Dendritic cell treated with granulocyte-macrophage colony-stimulating factor and Interleukin-4, amounts not matched to agents 40 ng/mL and 50 ng/mL, for 4 days (primary cell): ENCODE measurements at regions not wholly inside any gene's neighbourhood (a gene's known extent, or its start where the extent isn't known, plus 50 kb on each side); places are given as distances from the start of the nearest gene placed in this dataset.

ENCODE experiments used
- H3K27ac Mint-ChIP-seq: one replicate; pipeline ENCODE4 v1.8.0; 2022; ENCODE audit warnings: mild to moderate bottlenecking, mixed read lengths
- H3K27me3 Mint-ChIP-seq: one replicate; pipeline ENCODE4 v1.8.0; 2022; ENCODE audit warnings: mild to moderate bottlenecking, mixed read lengths
- H3K36me3 Mint-ChIP-seq: one replicate; pipeline ENCODE4 v1.8.0; 2022; ENCODE audit warnings: low read depth, mixed read lengths
- H3K4me1 Mint-ChIP-seq: one replicate; pipeline ENCODE4 v1.8.0; 2022; ENCODE audit warnings: low read depth, mixed read lengths
- H3K4me3 Mint-ChIP-seq: one replicate; pipeline ENCODE4 v1.8.0; 2022; ENCODE audit warnings: mild to moderate bottlenecking, moderate library complexity, mixed read lengths
- H3K9me3 Mint-ChIP-seq: one replicate; pipeline ENCODE4 v1.8.0; 2022; ENCODE audit warnings: mixed read lengths
- intact Hi-C: fragments of 100-400 bp; cut with micrococcal nuclease; formaldehyde crosslinking; loops from one replicate; pipeline ENCODE4 v1.15.0; 2022

DNA sequence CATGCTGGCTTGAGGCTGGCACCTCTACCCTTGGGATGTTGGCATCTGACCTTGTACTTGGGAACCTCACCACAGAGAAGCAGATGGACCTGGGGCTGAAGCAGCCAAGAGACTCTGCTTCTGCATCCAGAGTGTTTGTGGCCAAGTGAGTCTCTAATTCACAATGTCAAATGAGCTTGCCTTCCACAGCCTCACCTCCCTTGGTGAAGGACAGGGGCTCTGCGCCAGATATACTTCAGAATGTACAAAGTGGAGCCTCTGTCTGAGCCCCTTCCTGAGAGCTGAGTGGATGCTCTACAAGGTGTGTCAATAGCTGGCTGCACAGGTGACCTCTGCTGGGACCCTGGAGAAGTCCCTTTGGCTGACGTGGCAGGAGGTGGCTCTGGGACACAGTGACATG is 508.9 kb downstream of the CDH26 start:
- no peak overlapping the region for H3K4me3 Mint-ChIP-seq
- H3K9me3 Mint-ChIP-seq: no peaks in the 10 kb centered on the region
- no peak overlapping the region for H3K27ac Mint-ChIP-seq
- no peaks in the 10 kb centered on the region for H3K4me1 Mint-ChIP-seq
- intact Hi-C loops: no loop called here
- H3K27me3 Mint-ChIP-seq: peaks cover 5% of the 10 kb centered on the region
- no peaks in the 10 kb centered on the region for H3K36me3 Mint-ChIP-seq

- no peaks in the 10 kb centered on the region for H3K4me1 Mint-ChIP-seq
- peaks cover 5% of the 10 kb centered on the region for H3K27me3 Mint-ChIP-seq
- H3K9me3 Mint-ChIP-seq: no peaks in the 10 kb centered on the region
- no peak overlapping the region for H3K4me3 Mint-ChIP-seq
- intact Hi-C loops: no loop called here
- H3K27ac Mint-ChIP-seq: no peak overlapping the region
- H3K36me3 Mint-ChIP-seq: no peaks in the 10 kb centered on the region
These were observed 509.5 kb downstream of the CDH26 start for GRCh38 chr20:60467771-60468170.

GRCh38 chr20:60469829-60470228 is 511.6 kb downstream of the CDH26 start:
- intact Hi-C loops: no loop called here
- Mint-ChIP-seq H3K4me1 (no peaks in the 10 kb centered on the region), H3K36me3 (no peaks in the 10 kb centered on the region), H3K27me3 (peaks cover 1% of the 10 kb centered on the region), H3K27ac (no peak overlapping the region), H3K4me3 (no peak overlapping the region), H3K9me3 (no peaks in the 10 kb centered on the region)

DNA sequence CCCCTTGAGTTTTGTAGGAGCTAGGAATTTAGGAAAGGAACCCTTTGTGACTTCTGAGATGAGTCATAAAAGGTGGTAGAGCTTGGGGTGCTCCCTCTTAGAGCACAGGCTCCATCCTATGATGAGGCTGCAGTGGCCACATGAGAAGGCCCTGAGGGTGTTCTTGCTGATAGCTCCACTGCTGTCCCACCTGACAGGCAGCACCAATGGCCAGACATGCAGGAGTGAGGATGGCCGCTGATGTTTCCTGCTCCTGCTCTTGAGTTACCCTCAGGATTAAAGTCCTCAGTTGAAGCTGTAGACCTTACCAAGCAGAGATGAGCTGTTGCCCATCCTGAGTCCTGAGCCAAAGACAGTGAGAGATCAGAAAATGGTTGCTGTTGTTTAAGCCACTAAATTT is 512.1 kb downstream of the CDH26 start:
- no peak overlapping the region for H3K27ac Mint-ChIP-seq
- H3K4me1 Mint-ChIP-seq: no peaks in the 10 kb centered on the region
- no peak overlapping the region for H3K4me3 Mint-ChIP-seq
- no peaks in the 10 kb centered on the region for H3K9me3 Mint-ChIP-seq
- H3K27me3 Mint-ChIP-seq: peaks cover 1% of the 10 kb centered on the region
- intact Hi-C loops: no loop called here
- H3K36me3 Mint-ChIP-seq: no peaks in the 10 kb centered on the region

DNA sequence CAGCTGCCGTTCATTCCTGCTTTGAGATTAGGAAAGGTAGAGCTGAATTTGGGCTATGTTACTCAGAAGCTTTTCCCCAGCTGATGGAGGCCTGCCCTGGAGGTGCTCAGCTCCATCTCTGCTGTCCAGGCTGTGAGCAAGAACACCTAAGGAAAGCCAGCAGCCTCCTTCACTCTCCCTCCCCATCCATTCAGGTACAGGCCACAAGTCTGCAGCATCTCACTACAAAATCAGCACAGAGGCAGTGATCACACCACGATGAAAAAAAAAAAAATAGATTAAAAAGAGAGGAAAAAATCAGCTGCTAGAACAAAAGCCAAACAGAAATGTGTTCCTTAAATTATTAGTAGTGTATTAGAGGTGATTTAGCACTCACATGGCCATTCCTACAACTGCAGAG is 515.0 kb downstream of the CDH26 start:
- Mint-ChIP-seq H3K9me3 (no peaks in the 10 kb centered on the region), H3K27me3 (peaks cover 8% of the 10 kb centered on the region), H3K27ac (no peak overlapping the region), H3K4me1 (no peaks in the 10 kb centered on the region), H3K36me3 (no peaks in the 10 kb centered on the region), H3K4me3 (no peak overlapping the region)
- intact Hi-C loops: no loop called here

DNA sequence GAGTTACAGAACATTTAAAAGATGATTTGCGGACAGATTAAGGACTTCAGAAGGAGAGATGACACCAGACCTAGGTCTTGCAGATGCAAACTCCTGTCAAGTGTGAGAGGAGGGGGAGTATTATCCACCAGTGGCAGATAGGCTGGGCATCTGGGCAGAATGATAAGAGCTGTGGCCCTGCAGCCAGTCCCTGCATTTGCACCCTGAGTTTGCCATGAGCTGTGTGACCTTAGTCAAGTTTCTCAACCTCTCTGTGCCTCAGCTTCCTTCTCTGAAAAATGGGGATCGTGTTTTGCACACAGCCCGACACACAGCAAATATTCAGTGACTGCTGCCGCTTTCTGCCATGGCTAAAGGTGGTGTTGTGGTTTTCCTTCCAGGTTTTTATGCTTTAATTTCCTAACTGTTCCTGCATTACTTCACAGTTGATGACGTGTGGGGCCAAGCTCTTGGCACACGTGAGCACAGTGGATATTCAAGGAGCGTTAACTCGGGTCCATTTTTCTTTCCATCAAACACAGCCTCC is 516.2 kb downstream of the CDH26 start:
- peaks cover 9% of the 10 kb centered on the region for H3K27me3 Mint-ChIP-seq
- H3K9me3 Mint-ChIP-seq: no peaks in the 10 kb centered on the region
- intact Hi-C loops: no loop called here
- no peaks in the 10 kb centered on the region for H3K4me1 Mint-ChIP-seq
- H3K36me3 Mint-ChIP-seq: no peaks in the 10 kb centered on the region
- no peak overlapping the region for H3K4me3 Mint-ChIP-seq
- no peak overlapping the region for H3K27ac Mint-ChIP-seq

GRCh38 chr20:60476045-60476444 is 517.8 kb downstream of the CDH26 start:
- Mint-ChIP-seq H3K27me3 (peaks cover 13% of the 10 kb centered on the region), H3K4me1 (no peaks in the 10 kb centered on the region), H3K27ac (no peak overlapping the region), H3K9me3 (no peaks in the 10 kb centered on the region), H3K36me3 (no peaks in the 10 kb centered on the region), H3K4me3 (no peak overlapping the region)
- intact Hi-C loops: no loop called here

GRCh38 chr20:60477958-60478357 is 519.7 kb downstream of the CDH26 start:
- Mint-ChIP-seq H3K36me3 (no peaks in the 10 kb centered on the region), H3K4me1 (no peaks in the 10 kb centered on the region), H3K27me3 (peaks cover 13% of the 10 kb centered on the region), H3K4me3 (no peak overlapping the region), H3K9me3 (no peaks in the 10 kb centered on the region), H3K27ac (no peak overlapping the region)
- intact Hi-C loops: no loop called here

- Mint-ChIP-seq H3K4me1 (no peaks in the 10 kb centered on the region), H3K9me3 (no peaks in the 10 kb centered on the region), H3K27ac (no peak overlapping the region)
These were observed 520.3 kb downstream of the CDH26 start for GRCh38 chr20:60478533-60478932.

GRCh38 chr20:60480950-60481742 is 522.9 kb downstream of the CDH26 start:
- Mint-ChIP-seq H3K36me3 (no peaks in the 10 kb centered on the region), H3K4me3 (no peak overlapping the region), H3K4me1 (no peaks in the 10 kb centered on the region), H3K27me3 (peaks cover 18% of the 10 kb centered on the region), H3K27ac (no peak overlapping the region), H3K9me3 (no peaks in the 10 kb centered on the region)
- intact Hi-C loops: no loop called here

More at GRCh38 chr20:60478533-60478932, 520.3 kb downstream of the CDH26 start:
- intact Hi-C loops: no loop called here
- no peaks in the 10 kb centered on the region for H3K36me3 Mint-ChIP-seq
- no peak overlapping the region for H3K4me3 Mint-ChIP-seq
- peaks cover 13% of the 10 kb centered on the region for H3K27me3 Mint-ChIP-seq

GRCh38 chr20:60481743-60482133 is 523.5 kb downstream of the CDH26 start:
- intact Hi-C loops: no loop called here
- Mint-ChIP-seq H3K36me3 (no peaks in the 10 kb centered on the region), H3K4me3 (no peak overlapping the region), H3K9me3 (no peaks in the 10 kb centered on the region), H3K4me1 (no peaks in the 10 kb centered on the region), H3K27me3 (peaks cover 14% of the 10 kb centered on the region), H3K27ac (no peak overlapping the region)

DNA sequence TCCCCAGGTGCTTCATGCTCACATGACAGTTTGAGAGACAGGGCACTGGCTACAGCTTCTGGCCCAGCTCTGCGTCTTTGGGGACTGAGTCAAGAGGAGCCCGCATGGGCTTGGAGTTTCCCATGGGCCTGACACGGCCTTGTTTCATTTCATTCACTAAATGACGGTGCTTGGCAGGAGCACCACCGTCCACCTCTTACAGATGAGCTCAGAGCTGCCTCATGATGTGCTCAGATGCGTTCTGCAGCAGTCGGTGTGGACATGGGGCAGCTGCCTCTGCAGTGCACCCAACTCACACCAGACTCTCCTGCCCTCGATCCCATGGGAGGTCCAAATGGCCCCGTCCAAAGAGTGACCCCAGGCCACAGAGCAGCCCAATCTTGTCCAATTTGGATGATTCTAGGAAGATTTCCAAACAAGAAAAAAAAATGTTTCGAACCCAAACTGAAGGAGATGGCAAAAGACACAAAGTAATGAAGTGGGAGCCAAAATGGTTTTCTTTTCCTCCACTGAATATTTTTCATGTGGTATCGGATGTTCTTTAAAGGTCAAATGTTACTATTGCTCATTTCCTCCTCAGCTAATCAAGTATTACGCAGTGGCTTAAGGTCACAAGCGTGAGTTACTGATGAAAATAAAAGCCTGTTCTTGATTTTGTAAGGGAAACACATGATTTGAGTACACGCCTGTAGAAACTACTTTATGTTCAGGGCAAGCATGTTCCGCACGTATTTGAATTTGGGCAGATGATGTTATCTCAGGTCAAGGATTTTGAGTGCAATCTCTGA is 524.2 kb downstream of the CDH26 start:
- Mint-ChIP-seq H3K9me3 (no peaks in the 10 kb centered on the region), H3K27me3 (peaks cover 12% of the 10 kb centered on the region), H3K36me3 (no peaks in the 10 kb centered on the region), H3K27ac (no peak overlapping the region), H3K4me3 (no peak overlapping the region), H3K4me1 (no peaks in the 10 kb centered on the region)
- intact Hi-C loops: no loop called here

- no peaks in the 10 kb centered on the region for H3K4me1 Mint-ChIP-seq
- H3K36me3 Mint-ChIP-seq: no peaks in the 10 kb centered on the region
- no peak overlapping the region for H3K27ac Mint-ChIP-seq
- H3K27me3 Mint-ChIP-seq: peaks cover 10% of the 10 kb centered on the region
- H3K4me3 Mint-ChIP-seq: no peak overlapping the region
- intact Hi-C loops: no loop called here
- no peaks in the 10 kb centered on the region for H3K9me3 Mint-ChIP-seq
These were observed 525.1 kb downstream of the CDH26 start for GRCh38 chr20:60483371-60483770.

DNA sequence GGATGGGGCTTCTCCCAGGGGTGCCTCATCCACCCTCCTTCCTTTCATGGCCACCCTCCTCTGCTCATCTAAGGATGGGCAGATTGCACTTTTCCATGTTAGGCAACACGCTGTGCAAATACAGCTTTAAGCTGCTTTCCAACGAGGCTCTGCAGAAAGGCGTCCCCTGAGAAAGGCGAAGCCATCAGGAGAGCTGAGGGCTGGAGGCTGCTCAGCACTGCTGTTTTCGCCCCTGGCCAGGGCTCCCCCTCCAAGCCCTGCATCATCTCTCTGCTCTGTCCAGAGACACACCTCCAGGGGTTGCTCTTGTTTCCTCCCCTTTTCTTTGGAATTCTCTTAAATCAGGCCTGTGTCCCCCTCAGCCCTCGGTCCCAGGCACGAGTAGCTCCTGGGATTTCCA is 526.1 kb downstream of the CDH26 start:
- Mint-ChIP-seq H3K27me3 (peaks cover 12% of the 10 kb centered on the region), H3K4me1 (no peaks in the 10 kb centered on the region)
- intact Hi-C loops: no loop called here

More for the DNA sequence above, 526.1 kb downstream of the CDH26 start:
- H3K9me3 Mint-ChIP-seq: no peaks in the 10 kb centered on the region
- H3K4me3 Mint-ChIP-seq: no peak overlapping the region
- H3K36me3 Mint-ChIP-seq: no peaks in the 10 kb centered on the region
- no peak overlapping the region for H3K27ac Mint-ChIP-seq
